Bronchial epithelial cell (primary cell): ENCODE measurements at regions not wholly inside any gene's neighbourhood (a gene's known extent, or its start where the extent isn't known, plus 50 kb on each side); places are given as distances from the start of the nearest gene placed in this dataset.

Experiments
- DNase-seq: peaks from one replicate; pipeline ENCODE4 v3.0.0-alpha.2; 2010; ENCODE audit warnings: low read depth
- FAIRE-seq: peaks from 2 replicates; lab custom pipeline; 2011; peaks lifted over from hg19 to GRCh38; lab: Jason Lieb, UNC
- H3K27me3 ChIP-seq: 2 replicates; pipeline ENCODE4 v1.5.1; 2011; ENCODE audit warnings: low read length; ENCODE audit not compliant: control insufficient read depth, insufficient read depth
- H3K36me3 ChIP-seq: 2 replicates; pipeline ENCODE4 v1.5.1; 2011; ENCODE audit warnings: low read length; ENCODE audit not compliant: control insufficient read depth, insufficient read depth
- H3K4me3 ChIP-seq: 2 replicates; pipeline ENCODE4 v1.5.1; 2011; ENCODE audit warnings: mild to moderate bottlenecking, low read depth, low read length, control low read depth
- CTCF ChIP-seq: IDR thresholded peaks from 2 replicates; pipeline ENCODE4 v1.5.1; 2011; ENCODE audit warnings: mild to moderate bottlenecking, moderate library complexity, low read length, control low read depth, inconsistent platforms; ENCODE audit not compliant: insufficient read depth, severe bottlenecking

GRCh38 chr4:27629532-27630225 lies 769.0 kb downstream of the STIM2 start:
- no peaks in the 10 kb centered on the region for H3K27me3 ChIP-seq
- no peaks in the 10 kb centered on the region for H3K36me3 ChIP-seq
- TF ChIP-seq CTCF = no peak
- FAIRE-seq (no peak), DNase-seq (no peak)
- H3K4me3 ChIP-seq = no peak overlapping the region

GRCh38 chr4:27635936-27636913 lies 775.6 kb downstream of the STIM2 start:
- no peaks in the 10 kb centered on the region for H3K36me3 ChIP-seq
- TF ChIP-seq CTCF = no peak
- H3K4me3 ChIP-seq = no peak overlapping the region
- H3K27me3 ChIP-seq = no peaks in the 10 kb centered on the region
- FAIRE-seq = no peak
- no peak for DNase-seq

GRCh38 chr4:27638163-27638915 lies 777.7 kb downstream of the STIM2 start:
- TF ChIP-seq CTCF = no peak
- no peaks in the 10 kb centered on the region for H3K36me3 ChIP-seq
- DNase-seq (peak; percentile 68), FAIRE-seq (peak; percentile 50)
- H3K27me3 ChIP-seq = no peaks in the 10 kb centered on the region
- H3K4me3 ChIP-seq = no peak overlapping the region

GRCh38 chr4:27643101-27643500 lies 782.5 kb downstream of the STIM2 start:
- FAIRE-seq = no peak
- H3K36me3 ChIP-seq = no peaks in the 10 kb centered on the region
- H3K27me3 ChIP-seq = no peaks in the 10 kb centered on the region
- no peak for DNase-seq
- no peak overlapping the region for H3K4me3 ChIP-seq
- TF ChIP-seq CTCF = no peak

GRCh38 chr4:27648416-27648815 lies 787.8 kb downstream of the STIM2 start:
- no peak for DNase-seq
- FAIRE-seq = no peak
- Histone ChIP-seq H3K4me3 (no peak overlapping the region), H3K27me3 (no peaks in the 10 kb centered on the region), H3K36me3 (no peaks in the 10 kb centered on the region)
- TF ChIP-seq CTCF = no peak
